Activated naive CD8-positive, alpha-beta T cell treated with anti-CD3 and anti-CD28 coated beads, Interleukin-2, amount 10 ng/mL, durations not matched to agents 7 days and 5 days (primary cell): ENCODE measurements at regions not wholly inside any gene's neighbourhood (a gene's known extent, or its start where the extent isn't known, plus 50 kb on each side); places are given as distances from the start of the nearest gene placed in this dataset.

Experiments used
- ATAC-seq: fragments of 150-1000 bp; cut with Tn5 transposase; one replicate; pipeline ENCODE4 v1.10.0; 2021; ENCODE audit warnings: low read depth, moderate library complexity
- POLR2A ChIA-PET: fragments of 350-600 bp; sonication (Branson Sonifier 250); formaldehyde crosslinking; loops from one replicate; lab custom pipeline; 2021; ENCODE audit warnings: antibody characterized with exemption; lab: Charles Lee
- DNase-seq: peaks from one replicate; pipeline ENCODE4 v3.0.0; 2021
- H3K27ac Mint-ChIP-seq: one replicate; pipeline ENCODE4 v1.8.0; 2022; ENCODE audit warnings: mild to moderate bottlenecking, mixed read lengths
- H3K27me3 Mint-ChIP-seq: one replicate; pipeline ENCODE4 v1.8.0; 2022; ENCODE audit warnings: mild to moderate bottlenecking, moderate library complexity, mixed read lengths
- H3K36me3 Mint-ChIP-seq: one replicate; pipeline ENCODE4 v1.8.0; 2021; ENCODE audit warnings: mild to moderate bottlenecking, mixed read lengths
- H3K4me1 Mint-ChIP-seq: one replicate; pipeline ENCODE4 v1.8.0; 2021; ENCODE audit warnings: mixed read lengths
- H3K4me3 Mint-ChIP-seq: one replicate; pipeline ENCODE4 v1.8.0; 2022; ENCODE audit warnings: mild to moderate bottlenecking, moderate library complexity, mixed read lengths
- H3K9me3 Mint-ChIP-seq: one replicate; pipeline ENCODE4 v1.8.0; 2021; ENCODE audit warnings: mixed read lengths

- peaks cover 6% of the 10 kb centered on the region for H3K9me3 Mint-ChIP-seq
- no peak overlapping the region for H3K27ac Mint-ChIP-seq
- H3K36me3 Mint-ChIP-seq = peaks cover 1% of the 10 kb centered on the region
- ATAC-seq (no peak), DNase-seq (no peak)
- no peaks in the 10 kb centered on the region for H3K4me1 Mint-ChIP-seq
- no peaks in the 10 kb centered on the region for H3K27me3 Mint-ChIP-seq
- no peak overlapping the region for H3K4me3 Mint-ChIP-seq
- POLR2A ChIA-PET = interaction anchor here (1.8 kb wide), 1 partner anchor 9 kb away, joined by 3 read pairs; no protein-coding TSS in a partner anchor
These were observed 227.6 kb upstream of the ZFP64 start for GRCh38 chr20:52419205-52419604.

DNA sequence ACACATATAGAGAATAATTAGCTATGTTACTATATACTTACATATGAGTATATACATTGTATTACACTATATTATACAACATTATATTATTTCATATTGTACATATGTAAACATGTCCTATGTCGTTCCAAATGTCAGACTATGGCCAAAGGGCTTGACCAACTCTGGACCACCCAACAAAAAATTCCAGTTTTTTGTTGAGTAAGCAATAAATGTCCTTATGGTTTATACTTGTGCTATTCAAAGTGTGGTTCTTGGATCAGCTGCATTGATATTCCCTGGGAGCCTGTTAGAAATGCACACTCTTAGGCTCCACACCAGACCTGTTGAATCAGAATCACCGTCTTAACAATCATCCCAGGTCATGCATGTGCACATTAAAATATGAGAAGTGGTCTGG is 225.4 kb upstream of the ZFP64 start:
- peaks cover 2% of the 10 kb centered on the region for H3K4me1 Mint-ChIP-seq
- no peak overlapping the region for H3K27ac Mint-ChIP-seq
- POLR2A ChIA-PET = interaction anchor here (1.5 kb wide), 1 partner anchor 225 kb away, joined by 3 read pairs; the partner anchor contains the start of gene ZFP64
- peaks cover 5% of the 10 kb centered on the region for H3K9me3 Mint-ChIP-seq
- peaks cover 6% of the 10 kb centered on the region for H3K36me3 Mint-ChIP-seq
- H3K4me3 Mint-ChIP-seq = no peak overlapping the region
- no peaks in the 10 kb centered on the region for H3K27me3 Mint-ChIP-seq
- no peak for DNase-seq
- no peak for ATAC-seq

DNA sequence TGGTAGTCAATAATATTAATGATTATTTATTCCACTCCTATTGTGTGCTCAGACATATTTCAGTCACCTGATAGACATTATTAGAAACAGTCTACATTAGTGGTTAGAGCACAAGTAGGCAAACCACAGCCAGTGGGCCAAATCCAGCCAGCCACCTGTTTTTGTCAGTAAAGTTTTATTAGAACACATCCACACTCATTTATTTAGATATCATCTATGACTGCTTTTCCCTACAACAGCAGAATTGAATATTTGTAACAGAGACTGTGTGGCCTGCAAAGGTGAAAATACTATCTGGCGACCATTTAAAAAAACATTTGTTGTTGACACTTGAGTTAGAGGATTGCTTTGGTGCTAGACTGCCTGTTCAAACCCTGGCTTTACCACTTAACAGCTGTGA is 220.0 kb upstream of the ZFP64 start:
- Mint-ChIP-seq H3K27me3 (no peaks in the 10 kb centered on the region), H3K27ac (no peak overlapping the region), H3K36me3 (peaks cover 15% of the 10 kb centered on the region), H3K4me3 (no peak overlapping the region), H3K9me3 (peaks cover 11% of the 10 kb centered on the region), H3K4me1 (peaks cover 25% of the 10 kb centered on the region)
- DNase-seq (no peak), ATAC-seq (no peak)
- POLR2A ChIA-PET = no interaction called here

DNA sequence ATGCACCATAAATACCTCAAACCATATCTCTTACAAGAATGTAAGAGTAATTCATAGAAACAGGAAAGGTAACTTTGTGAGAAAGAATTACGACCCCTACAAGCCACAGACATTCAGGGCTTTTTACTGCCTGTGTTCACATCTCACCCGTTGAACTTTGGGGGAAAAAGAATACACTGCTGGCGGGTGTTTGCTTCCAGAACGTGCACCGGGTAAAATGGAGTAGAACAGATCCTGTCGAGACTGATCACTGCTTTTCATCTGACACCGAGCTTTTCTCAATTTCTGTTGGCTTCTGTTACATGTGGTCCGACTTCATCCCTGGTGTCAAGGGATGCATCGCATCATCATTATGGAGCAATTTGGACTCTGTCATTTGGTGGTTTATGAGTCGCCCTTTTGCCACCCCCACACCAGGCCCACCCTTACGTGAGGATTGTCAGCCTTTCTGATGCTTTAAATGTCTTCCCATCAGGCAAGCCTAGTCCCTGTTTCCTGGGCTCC is 219.2 kb upstream of the ZFP64 start:
- no peak for DNase-seq
- H3K4me1 Mint-ChIP-seq = peaks cover 32% of the 10 kb centered on the region
- peak; percentile 4 for ATAC-seq
- POLR2A ChIA-PET = interaction anchor here (0.8 to 1.6 kb wide), 5 partner anchors 9 to 219 kb away, joined by 3 to 12 read pairs (median 5); partner anchors contain the start of gene ZFP64
- H3K27me3 Mint-ChIP-seq = no peaks in the 10 kb centered on the region
- H3K4me3 Mint-ChIP-seq = peak overlapping the region; percentile 75
- H3K27ac Mint-ChIP-seq = peak overlapping the region; percentile 91
- peaks cover 9% of the 10 kb centered on the region for H3K9me3 Mint-ChIP-seq
- H3K36me3 Mint-ChIP-seq = peaks cover 15% of the 10 kb centered on the region

GRCh38 chr20:52410182-52410647 is 218.6 kb upstream of the ZFP64 start:
- peaks cover 9% of the 10 kb centered on the region for H3K9me3 Mint-ChIP-seq
- ATAC-seq = peak; percentile 86
- H3K36me3 Mint-ChIP-seq = peaks cover 15% of the 10 kb centered on the region
- H3K4me1 Mint-ChIP-seq = peaks cover 36% of the 10 kb centered on the region
- H3K27me3 Mint-ChIP-seq = no peaks in the 10 kb centered on the region
- H3K4me3 Mint-ChIP-seq = peak overlapping the region; percentile 75
- POLR2A ChIA-PET = interaction anchor here (0.8 to 1.6 kb wide), 6 partner anchors 9 to 219 kb away, joined by 3 to 12 read pairs (median 4); partner anchors contain the start of gene ZFP64
- peak overlapping the region; percentile 91 for H3K27ac Mint-ChIP-seq
- peak; percentile 47 for DNase-seq

- ATAC-seq = no peak
- H3K4me1 Mint-ChIP-seq = peaks cover 47% of the 10 kb centered on the region
- H3K27me3 Mint-ChIP-seq = no peaks in the 10 kb centered on the region
- peaks cover 11% of the 10 kb centered on the region for H3K9me3 Mint-ChIP-seq
- POLR2A ChIA-PET = no interaction called here
- DNase-seq = no peak
- peak overlapping the region; percentile 84 for H3K27ac Mint-ChIP-seq
- peak overlapping the region; percentile 33 for H3K4me3 Mint-ChIP-seq
- peaks cover 14% of the 10 kb centered on the region for H3K36me3 Mint-ChIP-seq
These were observed 214.4 kb upstream of the ZFP64 start for GRCh38 chr20:52405986-52406385.

DNA sequence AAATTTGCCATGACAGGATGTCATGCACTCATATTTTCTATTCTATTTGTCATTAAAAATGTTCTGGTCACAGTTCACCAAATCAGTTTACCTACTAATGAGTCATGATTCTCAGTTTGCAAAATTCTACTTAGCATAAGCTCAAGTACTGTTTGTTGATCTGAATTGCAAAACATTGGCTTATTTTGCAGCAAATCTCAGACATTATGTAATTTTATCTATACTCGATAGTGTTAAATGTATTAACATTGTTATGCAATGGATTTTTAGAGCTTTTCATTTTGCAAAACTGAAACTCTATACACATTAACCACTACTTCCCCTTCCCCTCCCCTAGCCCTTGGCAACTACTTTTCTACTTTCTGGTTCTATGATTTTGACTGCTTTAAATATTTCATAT is 213.8 kb upstream of the ZFP64 start:
- ATAC-seq (peak; percentile 17), DNase-seq (no peak)
- Mint-ChIP-seq H3K4me3 (peak overlapping the region; percentile 33), H3K9me3 (peaks cover 11% of the 10 kb centered on the region), H3K4me1 (peaks cover 42% of the 10 kb centered on the region), H3K36me3 (peaks cover 14% of the 10 kb centered on the region), H3K27me3 (no peaks in the 10 kb centered on the region), H3K27ac (peak overlapping the region; percentile 84)
- POLR2A ChIA-PET = no interaction called here

DNA sequence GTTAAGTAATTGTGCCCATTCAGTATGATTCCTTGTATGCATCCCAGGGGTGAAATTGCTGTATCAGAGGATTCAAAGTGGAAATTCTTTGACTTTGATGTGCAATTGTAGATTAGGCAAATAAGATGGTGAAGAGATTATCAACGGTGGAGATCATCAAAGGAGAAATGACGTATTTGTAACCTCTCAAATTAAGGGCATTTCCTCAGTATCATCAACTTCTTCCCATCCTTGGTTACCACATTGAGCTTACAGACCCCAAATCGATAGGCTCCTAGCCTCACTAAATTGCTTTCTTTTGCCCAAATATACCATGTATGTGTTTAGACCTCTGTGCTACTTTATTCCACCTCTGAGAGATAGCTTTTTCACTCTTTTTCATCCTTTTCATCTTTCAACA is 213.1 kb upstream of the ZFP64 start:
- H3K27me3 Mint-ChIP-seq = no peaks in the 10 kb centered on the region
- H3K36me3 Mint-ChIP-seq = peaks cover 14% of the 10 kb centered on the region
- H3K4me3 Mint-ChIP-seq = peak overlapping the region; percentile 34
- H3K9me3 Mint-ChIP-seq = peaks cover 11% of the 10 kb centered on the region
- DNase-seq (no peak), ATAC-seq (no peak)
- peak overlapping the region; percentile 84 for H3K27ac Mint-ChIP-seq
- POLR2A ChIA-PET = no interaction called here
- peaks cover 35% of the 10 kb centered on the region for H3K4me1 Mint-ChIP-seq

- no peak for DNase-seq
- peaks cover 40% of the 10 kb centered on the region for H3K4me1 Mint-ChIP-seq
- H3K27me3 Mint-ChIP-seq = no peaks in the 10 kb centered on the region
- H3K4me3 Mint-ChIP-seq = peak overlapping the region; percentile 3
- H3K27ac Mint-ChIP-seq = peak overlapping the region; percentile 5
- POLR2A ChIA-PET = no interaction called here
- H3K9me3 Mint-ChIP-seq = peaks cover 13% of the 10 kb centered on the region
- peaks cover 16% of the 10 kb centered on the region for H3K36me3 Mint-ChIP-seq
- no peak for ATAC-seq
These were observed 211.4 kb upstream of the ZFP64 start for GRCh38 chr20:52402950-52403349.

DNA sequence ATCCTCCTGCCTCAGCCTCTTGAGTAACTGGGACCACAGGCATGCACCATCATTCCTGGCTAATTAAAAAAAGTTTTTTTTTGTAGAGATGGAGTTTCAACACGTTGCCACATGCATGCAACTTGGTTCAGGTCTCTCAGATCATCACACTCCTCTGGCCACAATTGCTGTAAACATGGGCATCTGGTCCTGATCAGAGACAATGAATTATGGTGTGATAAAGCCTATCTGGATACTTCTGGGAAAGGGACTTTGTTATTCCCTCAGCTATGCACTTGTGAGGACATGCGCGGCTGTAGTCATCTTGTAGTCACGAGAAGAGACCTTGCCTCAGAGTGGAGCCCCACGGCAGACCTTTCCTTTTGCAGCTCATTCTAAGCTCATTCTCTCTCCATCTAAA is 210.9 kb upstream of the ZFP64 start:
- Mint-ChIP-seq H3K36me3 (peaks cover 16% of the 10 kb centered on the region), H3K4me3 (no peak overlapping the region), H3K27ac (peak overlapping the region; percentile 17), H3K9me3 (peaks cover 13% of the 10 kb centered on the region), H3K27me3 (no peaks in the 10 kb centered on the region), H3K4me1 (peaks cover 40% of the 10 kb centered on the region)
- DNase-seq = no peak
- ATAC-seq = no peak
- POLR2A ChIA-PET = no interaction called here

DNA sequence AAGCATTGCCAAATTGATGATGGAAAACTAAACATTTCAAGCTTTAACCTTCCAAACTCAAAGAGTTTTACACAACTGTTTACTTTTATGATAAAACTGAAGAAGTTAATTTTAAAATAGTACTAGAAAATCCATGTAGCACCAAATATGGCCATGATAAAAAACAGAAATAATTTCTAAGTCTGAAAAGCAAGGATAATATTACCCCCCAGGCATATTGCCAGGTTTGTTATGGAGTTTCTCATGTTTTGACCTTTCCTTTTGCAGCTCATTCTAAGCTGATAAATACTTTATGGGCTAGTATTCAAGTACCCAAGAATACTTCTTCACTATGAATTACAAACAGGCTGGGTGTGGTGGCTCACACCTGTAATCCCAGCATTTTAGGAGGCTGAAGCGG is 209.9 kb upstream of the ZFP64 start:
- Mint-ChIP-seq H3K4me3 (no peak overlapping the region), H3K9me3 (peaks cover 6% of the 10 kb centered on the region), H3K27me3 (no peaks in the 10 kb centered on the region), H3K27ac (no peak overlapping the region), H3K36me3 (peaks cover 7% of the 10 kb centered on the region), H3K4me1 (peaks cover 33% of the 10 kb centered on the region)
- no peak for ATAC-seq
- no peak for DNase-seq
- POLR2A ChIA-PET = interaction anchor here (2.6 kb wide), 1 partner anchor 8 kb away, joined by 12 read pairs; no protein-coding TSS in a partner anchor

DNA sequence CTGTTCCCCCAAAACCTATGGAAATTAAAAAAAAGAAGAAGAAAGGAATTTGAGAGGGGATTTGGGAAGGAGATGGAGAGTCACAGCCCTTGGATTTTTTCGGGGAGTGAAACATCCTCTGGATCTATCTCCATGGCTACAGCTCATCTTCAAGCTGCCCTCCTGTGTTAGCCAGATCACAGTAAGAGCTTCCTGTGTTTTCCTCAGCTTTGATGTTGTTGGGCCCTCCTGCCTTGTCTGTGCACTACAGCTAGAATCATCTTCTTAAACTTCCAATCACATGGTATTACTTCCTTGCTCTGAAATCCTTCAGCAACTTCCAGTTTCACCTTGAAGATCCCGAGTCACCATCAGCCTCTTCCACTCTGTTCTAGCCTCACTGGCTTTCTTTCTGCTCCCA is 207.8 kb upstream of the ZFP64 start:
- Mint-ChIP-seq H3K27ac (peak overlapping the region; percentile 30), H3K36me3 (peaks cover 2% of the 10 kb centered on the region), H3K9me3 (peaks cover 3% of the 10 kb centered on the region), H3K4me3 (no peak overlapping the region), H3K4me1 (peaks cover 15% of the 10 kb centered on the region), H3K27me3 (no peaks in the 10 kb centered on the region)
- POLR2A ChIA-PET = interaction anchor here (2.6 kb wide), 1 partner anchor 10 kb away, joined by 12 read pairs; no protein-coding TSS in a partner anchor
- DNase-seq = no peak
- ATAC-seq = no peak

- H3K9me3 Mint-ChIP-seq = peaks cover 5% of the 10 kb centered on the region
- ATAC-seq = no peak
- peaks cover 3% of the 10 kb centered on the region for H3K36me3 Mint-ChIP-seq
- H3K4me1 Mint-ChIP-seq = no peaks in the 10 kb centered on the region
- POLR2A ChIA-PET = no interaction called here
- DNase-seq = no peak
- no peaks in the 10 kb centered on the region for H3K27me3 Mint-ChIP-seq
- no peak overlapping the region for H3K27ac Mint-ChIP-seq
- H3K4me3 Mint-ChIP-seq = no peak overlapping the region
These were observed 198.0 kb upstream of the ZFP64 start for GRCh38 chr20:52389606-52390005.

- no peak for DNase-seq
- no peaks in the 10 kb centered on the region for H3K4me1 Mint-ChIP-seq
- no peak for ATAC-seq
- POLR2A ChIA-PET = no interaction called here
- H3K36me3 Mint-ChIP-seq = no peaks in the 10 kb centered on the region
- peaks cover 3% of the 10 kb centered on the region for H3K9me3 Mint-ChIP-seq
- no peak overlapping the region for H3K4me3 Mint-ChIP-seq
- no peaks in the 10 kb centered on the region for H3K27me3 Mint-ChIP-seq
- H3K27ac Mint-ChIP-seq = no peak overlapping the region
These were observed 192.5 kb upstream of the ZFP64 start for GRCh38 chr20:52383995-52384621.
